Astrocyte of the spinal cord (primary cell): ENCODE measurements at regions not wholly inside any gene's neighbourhood (a gene's known extent, or its start where the extent isn't known, plus 50 kb on each side); places are given as distances from the start of the nearest gene placed in this dataset.

Source experiments
- DNase-seq: peaks from one replicate; pipeline ENCODE4 v3.0.0; 2011; ENCODE audit warnings: low read depth, low spot score
- H3K4me3 ChIP-seq: 2 replicates; pipeline ENCODE4 v1.5.1; 2011; ENCODE audit warnings: low read depth, mild to moderate bottlenecking, low read length, moderate library complexity
- in situ Hi-C: cut with HindIII; loops from 2 replicates; pipeline ENCODE4 v1.10.0; 2017; ENCODE audit warnings: low sequenced_read_pairs
- TF ChIP-seq, protein P1 (sequence below): IDR thresholded peaks from 2 replicates; pipeline ENCODE4 v1.5.1; 2012; ENCODE audit warnings: low read depth, mild to moderate bottlenecking, low read length, inconsistent platforms

DNA sequence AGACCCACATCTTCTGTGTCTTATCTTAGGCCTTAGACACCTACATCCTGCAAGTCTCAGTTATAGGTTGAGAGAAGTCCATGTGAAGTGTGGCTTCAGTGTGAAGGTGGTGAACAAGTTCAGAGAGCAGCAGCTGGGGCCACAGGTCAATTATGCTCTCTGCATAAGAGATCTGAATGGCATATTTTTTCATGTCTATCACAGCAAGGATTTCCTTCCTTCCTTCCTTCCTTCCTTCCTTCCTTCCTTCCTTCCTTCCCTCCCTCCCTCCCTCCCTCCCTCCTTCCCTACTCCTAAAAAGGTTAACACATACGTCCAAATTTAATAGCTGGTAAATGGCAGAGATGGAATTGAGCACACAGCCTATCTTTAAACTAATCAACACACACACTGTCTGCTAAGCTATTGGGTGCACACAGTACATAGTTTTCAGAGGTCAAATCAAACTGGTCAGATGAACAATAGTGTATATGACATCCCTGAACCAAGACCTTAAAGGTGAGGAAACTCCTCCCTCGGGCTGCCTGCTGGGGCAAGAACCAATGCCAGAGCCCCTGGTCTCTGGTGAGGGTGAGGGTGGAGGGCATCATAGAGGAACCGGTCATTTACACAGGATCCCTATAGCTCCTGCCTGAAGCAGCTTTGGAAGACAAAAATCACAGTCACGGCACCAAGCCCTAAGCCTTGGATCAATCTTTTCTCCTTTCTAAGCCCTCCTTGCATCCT lies 240.9 kb downstream of the ICOS start:
- in situ Hi-C loops = no loop called here
- no peak overlapping the region for H3K4me3 ChIP-seq
- TF ChIP-seq, protein P1, sequence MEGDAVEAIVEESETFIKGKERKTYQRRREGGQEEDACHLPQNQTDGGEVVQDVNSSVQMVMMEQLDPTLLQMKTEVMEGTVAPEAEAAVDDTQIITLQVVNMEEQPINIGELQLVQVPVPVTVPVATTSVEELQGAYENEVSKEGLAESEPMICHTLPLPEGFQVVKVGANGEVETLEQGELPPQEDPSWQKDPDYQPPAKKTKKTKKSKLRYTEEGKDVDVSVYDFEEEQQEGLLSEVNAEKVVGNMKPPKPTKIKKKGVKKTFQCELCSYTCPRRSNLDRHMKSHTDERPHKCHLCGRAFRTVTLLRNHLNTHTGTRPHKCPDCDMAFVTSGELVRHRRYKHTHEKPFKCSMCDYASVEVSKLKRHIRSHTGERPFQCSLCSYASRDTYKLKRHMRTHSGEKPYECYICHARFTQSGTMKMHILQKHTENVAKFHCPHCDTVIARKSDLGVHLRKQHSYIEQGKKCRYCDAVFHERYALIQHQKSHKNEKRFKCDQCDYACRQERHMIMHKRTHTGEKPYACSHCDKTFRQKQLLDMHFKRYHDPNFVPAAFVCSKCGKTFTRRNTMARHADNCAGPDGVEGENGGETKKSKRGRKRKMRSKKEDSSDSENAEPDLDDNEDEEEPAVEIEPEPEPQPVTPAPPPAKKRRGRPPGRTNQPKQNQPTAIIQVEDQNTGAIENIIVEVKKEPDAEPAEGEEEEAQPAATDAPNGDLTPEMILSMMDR = no peak
- DNase-seq = no peak

DNA sequence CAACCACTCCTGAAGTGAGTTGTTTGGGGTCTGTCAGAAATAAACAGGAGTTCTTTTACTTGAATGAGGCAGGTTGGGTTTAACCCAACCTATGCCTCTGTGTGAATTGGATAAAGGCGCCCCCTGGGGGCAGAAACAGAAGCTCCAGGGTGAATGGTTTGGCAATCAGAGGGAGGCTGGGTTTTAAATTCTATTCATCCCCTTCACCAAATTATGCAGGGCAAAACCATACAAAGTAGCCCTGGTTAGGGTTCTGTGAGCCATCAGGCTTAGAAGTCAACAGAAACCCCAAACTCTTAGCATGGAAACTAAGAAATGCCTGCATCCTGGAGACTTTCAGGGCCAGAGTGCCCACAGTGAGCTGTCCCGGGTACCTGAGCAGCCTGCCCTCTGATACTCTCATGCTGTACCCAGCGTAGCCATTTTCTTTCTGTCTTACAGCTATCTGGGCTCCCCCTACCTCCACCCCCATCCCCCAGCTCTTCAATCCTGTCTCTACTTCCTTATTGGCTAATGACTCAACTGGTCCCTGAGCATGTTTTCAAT lies 241.5 kb downstream of the ICOS start:
- in situ Hi-C loops = no loop called here
- TF ChIP-seq, protein P1 = peak; percentile 34
- no peak for DNase-seq
- H3K4me3 ChIP-seq = no peak overlapping the region

DNA sequence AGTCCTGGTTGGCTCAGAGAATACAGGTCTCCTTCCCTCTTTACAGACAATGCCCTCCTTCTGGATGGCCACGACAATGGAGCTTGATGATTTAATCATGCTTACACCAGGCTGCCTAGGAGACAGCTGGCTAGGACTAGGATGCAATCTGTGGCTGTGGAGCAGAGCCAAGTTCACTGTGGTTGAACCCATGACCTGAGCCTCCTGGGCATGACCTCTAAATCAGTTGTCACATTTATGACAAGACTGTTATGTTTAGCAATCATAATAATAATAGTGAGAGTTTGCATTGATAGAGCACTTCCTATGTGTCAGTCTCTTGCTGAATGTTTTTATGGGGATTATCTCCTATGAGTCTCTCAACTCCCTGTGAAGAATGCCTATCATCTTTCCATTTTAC lies 244.1 kb downstream of the ICOS start:
- in situ Hi-C loops = no loop called here
- TF ChIP-seq, protein P1 = no peak
- no peak overlapping the region for H3K4me3 ChIP-seq
- DNase-seq = no peak

DNA sequence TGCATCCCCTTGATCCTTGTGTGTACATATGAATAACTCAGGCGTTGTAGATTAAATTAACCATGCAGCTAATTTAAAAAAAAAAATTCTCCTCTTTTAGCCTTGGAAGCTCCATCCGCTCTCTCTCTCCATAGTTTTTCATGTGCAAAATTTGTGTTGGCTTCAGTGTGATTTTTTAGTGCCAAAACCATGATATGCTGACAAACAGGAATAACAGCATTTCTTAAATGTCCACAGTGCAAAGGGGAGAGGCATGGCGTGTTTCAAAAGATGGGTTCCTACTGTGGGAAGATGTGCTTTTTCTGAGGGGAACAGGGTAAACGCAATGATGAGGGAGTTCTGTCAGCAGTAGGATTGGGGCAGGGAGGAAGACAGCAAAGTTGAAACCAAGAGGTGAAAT lies 247.0 kb downstream of the ICOS start:
- in situ Hi-C loops = no loop called here
- TF ChIP-seq, protein P1 = no peak
- no peak overlapping the region for H3K4me3 ChIP-seq
- DNase-seq = no peak

DNA sequence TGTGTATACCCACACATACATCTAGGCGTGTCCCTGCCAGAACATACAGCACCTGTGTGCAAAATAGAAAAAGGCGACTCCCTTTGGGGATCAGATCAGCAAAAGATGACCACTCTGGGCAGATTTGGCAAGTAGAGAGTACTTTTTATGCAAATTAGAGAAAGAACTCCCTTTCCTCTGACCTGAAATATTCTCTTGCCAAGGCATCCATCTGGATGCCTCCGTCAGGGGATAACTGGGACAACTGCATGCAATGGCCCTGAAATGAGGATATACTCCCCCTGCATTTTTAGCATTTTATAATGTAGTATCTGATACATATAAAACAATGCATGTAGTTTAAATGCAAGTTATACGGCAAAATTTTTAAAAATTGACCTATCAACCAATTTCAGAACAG lies 247.7 kb downstream of the ICOS start:
- in situ Hi-C loops = no loop called here
- no peak overlapping the region for H3K4me3 ChIP-seq
- TF ChIP-seq, protein P1 = no peak
- DNase-seq = no peak

DNA sequence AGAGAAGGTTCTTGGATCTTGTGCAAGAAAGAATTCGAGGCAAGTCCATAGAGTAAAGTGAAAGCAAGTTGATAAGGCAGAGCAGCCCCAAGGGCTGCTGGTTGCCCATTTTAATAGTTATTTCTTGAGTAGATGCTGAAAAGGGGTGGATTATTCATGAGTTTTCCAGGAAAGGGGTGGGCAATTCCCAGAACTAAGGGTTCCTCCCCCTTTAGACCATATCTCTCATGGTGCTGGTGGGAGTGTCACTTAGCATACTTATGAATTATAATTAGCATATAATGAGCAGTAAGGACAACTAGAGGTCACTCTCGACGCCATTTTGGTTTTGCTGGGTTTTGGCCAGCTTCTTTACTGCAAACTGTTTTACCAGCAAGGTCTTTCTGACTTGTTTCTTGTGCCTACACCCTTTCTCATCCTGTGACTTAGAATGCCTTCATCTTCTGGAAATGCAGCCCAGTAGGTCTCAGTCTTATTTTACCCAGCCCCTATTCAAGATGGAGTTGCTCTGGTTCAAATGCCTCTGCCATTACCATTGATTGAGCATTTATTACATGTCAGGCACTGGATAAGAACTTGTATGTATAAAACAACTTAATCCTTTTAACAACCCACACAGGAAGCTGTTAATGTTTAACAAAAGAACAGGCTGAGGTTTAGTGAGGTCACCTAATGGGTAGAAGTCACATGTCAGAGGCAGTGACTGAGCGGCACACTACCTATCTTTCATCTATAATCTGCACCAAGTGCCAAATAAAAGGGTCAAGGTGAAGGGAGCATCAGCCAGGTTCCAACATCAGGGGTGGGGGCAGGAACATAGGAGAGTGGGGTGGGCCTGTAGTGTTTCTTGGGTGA lies 250.9 kb downstream of the ICOS start:
- TF ChIP-seq, protein P1 = no peak
- no peak for DNase-seq
- in situ Hi-C loops = no loop called here
- no peak overlapping the region for H3K4me3 ChIP-seq
